ENCODE measurements at regions not wholly inside any gene's neighbourhood (a gene's known extent, or its start where the extent isn't known, plus 50 kb on each side); places are given as distances from the start of the nearest gene placed in this dataset.

GRCh38 chr5:72045692-72046091 is 61.6 kb upstream of the MAP1B start:
- Histone ChIP-seq H3K36me3 (replicated peaks in 1 of 2) (no peaks in the 10 kb centered on the region), H3K4me3 (no peak overlapping the region), H3K4me1 (replicated peaks in 1 of 2) (no peaks in the 10 kb centered on the region), H3K9me3 (replicated peaks in 1 of 3) (no peaks in the 10 kb centered on the region), H3K27ac (no peak overlapping the region), H3K27me3 (no peaks in the 10 kb centered on the region)
- WGBS, 4 donors: 39 to 50% (median 45%) methylated on average over 1 of the region's 1 CpG
- no peak for DNase-seq
- intact Hi-C loops (cut with DNase I): no loop called here
- TF ChIP-seq CTCF (IDR thresholded peaks at IDR 0.05): no peak
- TF ChIP-seq POLR2A (IDR thresholded peaks at IDR 0.05): no peak

- H3K4me1 ChIP-seq (replicated peaks in 1 of 2): no peaks in the 10 kb centered on the region
- H3K4me3 ChIP-seq: no peak overlapping the region
- 72 to 85% (median 79%) methylated on average over 1 of the region's 1 CpG for WGBS, 4 donors
- no peaks in the 10 kb centered on the region for H3K9me3 ChIP-seq (replicated peaks in 1 of 3)
- no peaks in the 10 kb centered on the region for H3K27me3 ChIP-seq
- TF ChIP-seq CTCF (IDR thresholded peaks at IDR 0.05) (no peak), POLR2A (IDR thresholded peaks at IDR 0.05) (no peak)
- DNase-seq: no peak
- intact Hi-C loops (cut with DNase I): no loop called here
- H3K27ac ChIP-seq: no peak overlapping the region
- no peaks in the 10 kb centered on the region for H3K36me3 ChIP-seq (replicated peaks in 1 of 2)
Observed at GRCh38 chr5:72046106-72046505, 61.2 kb upstream of the MAP1B start.

GRCh38 chr5:72055636-72056035 is 51.6 kb upstream of the MAP1B start:
- no peak overlapping the region for H3K27ac ChIP-seq
- H3K4me1 ChIP-seq (replicated peaks in 1 of 2): no peaks in the 10 kb centered on the region
- intact Hi-C loops (cut with DNase I): no loop called here
- no peaks in the 10 kb centered on the region for H3K36me3 ChIP-seq (replicated peaks in 1 of 2)
- DNase-seq: no peak
- no peak overlapping the region for H3K4me3 ChIP-seq
- WGBS, 4 donors: 70 to 92% (median 78%) methylated on average over 1 of the region's 1 CpG
- H3K9me3 ChIP-seq (replicated peaks in 1 of 3): no peaks in the 10 kb centered on the region
- H3K27me3 ChIP-seq: no peaks in the 10 kb centered on the region
- no peak for TF ChIP-seq CTCF (IDR thresholded peaks at IDR 0.05)
- TF ChIP-seq POLR2A (IDR thresholded peaks at IDR 0.05): no peak
